ENCODE measurements at regions not wholly inside any gene's neighbourhood (a gene's known extent, or its start where the extent isn't known, plus 50 kb on each side); places are given as distances from the start of the nearest gene placed in this dataset.

- no peak overlapping the region for H3K4me3 ChIP-seq (ENCODE audit: low read depth, low read length)
- TF ChIP-seq CTCF (IDR thresholded peaks at IDR 0.05; ENCODE audit: insufficient read depth, low read depth, low read length) = no peak
- no peak for DNase-seq (ENCODE audit: low read depth)
Observed at GRCh38 chr2:117702098-117702497, 112.4 kb upstream of the DDX18 start.

GRCh38 chr2:117703858-117704257 is 110.6 kb upstream of the DDX18 start:
- no peak for DNase-seq (ENCODE audit: low read depth)
- H3K4me3 ChIP-seq (ENCODE audit: low read depth, low read length) = no peak overlapping the region
- TF ChIP-seq CTCF (IDR thresholded peaks at IDR 0.05; ENCODE audit: insufficient read depth, low read depth, low read length) = no peak

GRCh38 chr2:117704818-117705217 is 109.7 kb upstream of the DDX18 start:
- no peak for DNase-seq (ENCODE audit: low read depth)
- TF ChIP-seq CTCF (IDR thresholded peaks at IDR 0.05; ENCODE audit: insufficient read depth, low read depth, low read length) = no peak
- no peak overlapping the region for H3K4me3 ChIP-seq (ENCODE audit: low read depth, low read length)

GRCh38 chr2:117707874-117708273 is 106.6 kb upstream of the DDX18 start:
- no peak for TF ChIP-seq CTCF (IDR thresholded peaks at IDR 0.05; ENCODE audit: insufficient read depth, low read depth, low read length)
- no peak overlapping the region for H3K4me3 ChIP-seq (ENCODE audit: low read depth, low read length)
- DNase-seq (ENCODE audit: low read depth) = no peak

GRCh38 chr2:117712684-117713083 is 101.8 kb upstream of the DDX18 start:
- no peak for DNase-seq (ENCODE audit: low read depth)
- H3K4me3 ChIP-seq (ENCODE audit: low read depth, low read length) = no peak overlapping the region
- TF ChIP-seq CTCF (IDR thresholded peaks at IDR 0.05; ENCODE audit: insufficient read depth, low read depth, low read length) = no peak

GRCh38 chr2:117714110-117714509 is 100.4 kb upstream of the DDX18 start:
- H3K4me3 ChIP-seq (ENCODE audit: low read depth, low read length) = no peak overlapping the region
- no peak for TF ChIP-seq CTCF (IDR thresholded peaks at IDR 0.05; ENCODE audit: insufficient read depth, low read depth, low read length)
- DNase-seq (ENCODE audit: low read depth) = no peak

- DNase-seq (ENCODE audit: low read depth) = no peak
- no peak for TF ChIP-seq CTCF (IDR thresholded peaks at IDR 0.05; ENCODE audit: insufficient read depth, low read depth, low read length)
Observed at GRCh38 chr2:117714745-117715417, 99.6 kb upstream of the DDX18 start.

More at GRCh38 chr2:117714745-117715417, 99.6 kb upstream of the DDX18 start:
- no peak overlapping the region for H3K4me3 ChIP-seq (ENCODE audit: low read depth, low read length)
